Choroid plexus epithelial cell (primary cell): ENCODE measurements at regions not wholly inside any gene's neighbourhood (a gene's known extent, or its start where the extent isn't known, plus 50 kb on each side); places are given as distances from the start of the nearest gene placed in this dataset.

Experiments
- DNase-seq: peaks from one replicate; pipeline ENCODE4 v3.0.0-alpha.2; 2010; ENCODE audit warnings: low read depth
- H3K4me3 ChIP-seq: 2 replicates; pipeline ENCODE4 v1.5.1; 2011; ENCODE audit warnings: low read depth, mild to moderate bottlenecking, control low read depth, low read length, moderate library complexity
- TF ChIP-seq, protein P1 (sequence below): conservative IDR thresholded peaks from 2 replicates; pipeline ENCODE4 v1.5.1; 2011; ENCODE audit warnings: low read depth, mild to moderate bottlenecking, control low read depth, inconsistent platforms, low read length, moderate library complexity

- H3K4me3 ChIP-seq, result no peak overlapping the region
- no peak for DNase-seq
- TF ChIP-seq, protein P1, sequence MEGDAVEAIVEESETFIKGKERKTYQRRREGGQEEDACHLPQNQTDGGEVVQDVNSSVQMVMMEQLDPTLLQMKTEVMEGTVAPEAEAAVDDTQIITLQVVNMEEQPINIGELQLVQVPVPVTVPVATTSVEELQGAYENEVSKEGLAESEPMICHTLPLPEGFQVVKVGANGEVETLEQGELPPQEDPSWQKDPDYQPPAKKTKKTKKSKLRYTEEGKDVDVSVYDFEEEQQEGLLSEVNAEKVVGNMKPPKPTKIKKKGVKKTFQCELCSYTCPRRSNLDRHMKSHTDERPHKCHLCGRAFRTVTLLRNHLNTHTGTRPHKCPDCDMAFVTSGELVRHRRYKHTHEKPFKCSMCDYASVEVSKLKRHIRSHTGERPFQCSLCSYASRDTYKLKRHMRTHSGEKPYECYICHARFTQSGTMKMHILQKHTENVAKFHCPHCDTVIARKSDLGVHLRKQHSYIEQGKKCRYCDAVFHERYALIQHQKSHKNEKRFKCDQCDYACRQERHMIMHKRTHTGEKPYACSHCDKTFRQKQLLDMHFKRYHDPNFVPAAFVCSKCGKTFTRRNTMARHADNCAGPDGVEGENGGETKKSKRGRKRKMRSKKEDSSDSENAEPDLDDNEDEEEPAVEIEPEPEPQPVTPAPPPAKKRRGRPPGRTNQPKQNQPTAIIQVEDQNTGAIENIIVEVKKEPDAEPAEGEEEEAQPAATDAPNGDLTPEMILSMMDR, result no peak
Observed at GRCh38 chr22:34760276-34761008, 305.5 kb upstream of the ISX start.

GRCh38 chr22:34761111-34761510 is 304.8 kb upstream of the ISX start:
- no peak overlapping the region for H3K4me3 ChIP-seq
- TF ChIP-seq, protein P1, result no peak
- DNase-seq, result no peak

- TF ChIP-seq, protein P1, result no peak
- DNase-seq, result no peak
Observed at GRCh38 chr22:34763496-34763895, 302.5 kb upstream of the ISX start.

DNA sequence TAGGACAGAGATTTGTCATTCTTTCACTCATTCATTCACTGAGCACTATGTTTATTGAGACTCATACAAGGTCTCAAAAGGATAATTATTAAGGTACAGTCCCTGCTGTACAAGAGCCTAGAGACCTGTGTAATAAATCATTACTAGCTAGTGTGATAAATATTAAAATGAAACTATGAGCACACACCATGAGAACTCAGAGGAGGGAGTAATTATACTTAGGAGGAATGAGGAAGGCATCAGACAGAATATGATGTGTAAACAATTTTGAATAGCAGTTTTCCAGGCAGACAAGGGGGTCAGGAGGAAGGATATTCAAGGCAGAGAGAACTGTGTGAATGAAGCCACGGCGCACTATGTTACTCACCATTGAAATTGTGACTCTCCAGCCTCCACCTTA is 300.8 kb upstream of the ISX start:
- TF ChIP-seq, protein P1, result no peak
- no peak for DNase-seq

More at GRCh38 chr22:34763496-34763895, 302.5 kb upstream of the ISX start:
- no peak overlapping the region for H3K4me3 ChIP-seq

GRCh38 chr22:34769361-34769760 is 296.6 kb upstream of the ISX start:
- DNase-seq, result no peak
- TF ChIP-seq, protein P1, result no peak
- H3K4me3 ChIP-seq, result no peak overlapping the region

More for the DNA sequence above, 300.8 kb upstream of the ISX start:
- H3K4me3 ChIP-seq, result no peak overlapping the region

DNA sequence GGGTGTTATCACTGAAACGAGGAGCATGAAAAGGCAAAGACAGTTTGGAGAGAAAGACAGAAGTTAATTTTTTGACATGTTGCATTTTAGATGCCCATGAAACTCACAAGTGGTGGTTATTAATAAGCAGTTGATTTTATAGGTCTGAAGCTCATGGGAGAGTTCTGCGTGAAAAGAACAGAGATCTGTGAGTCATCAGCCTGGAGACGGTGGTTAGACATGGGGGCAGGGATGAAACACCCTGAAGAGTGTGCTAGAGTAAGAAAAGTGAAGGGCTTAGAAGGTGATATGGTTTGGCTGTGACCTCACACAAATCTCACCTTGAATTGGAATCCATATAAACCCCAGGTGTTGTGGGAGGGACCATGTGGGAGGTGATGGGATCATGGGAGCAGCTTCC is 289.1 kb upstream of the ISX start:
- H3K4me3 ChIP-seq, result no peak overlapping the region
- TF ChIP-seq, protein P1, result no peak
- no peak for DNase-seq

DNA sequence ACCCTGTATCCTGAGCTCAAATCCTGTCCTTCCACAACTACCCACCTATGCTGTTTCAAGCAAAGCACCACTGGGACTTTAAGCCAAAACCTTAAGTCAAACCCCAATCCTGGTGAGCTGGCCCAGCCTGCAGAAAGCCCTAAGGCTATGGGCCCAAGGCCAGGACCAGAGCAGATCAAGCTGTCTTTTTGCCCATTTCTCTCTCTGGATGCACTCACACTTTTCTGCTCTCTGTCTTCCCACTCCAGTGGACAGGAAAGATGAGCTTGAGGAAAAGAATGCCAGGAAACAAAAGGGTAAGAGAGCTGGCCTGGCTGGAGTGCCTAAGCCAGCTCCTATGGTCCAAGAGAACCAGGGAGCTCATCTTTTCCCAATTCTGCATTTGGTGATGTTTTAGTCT is 284.3 kb upstream of the ISX start:
- DNase-seq, result no peak
- TF ChIP-seq, protein P1, result no peak

More for the DNA sequence above, 284.3 kb upstream of the ISX start:
- H3K4me3 ChIP-seq, result no peak overlapping the region
